ENCODE measurements at regions not wholly inside any gene's neighbourhood (a gene's known extent, or its start where the extent isn't known, plus 50 kb on each side); places are given as distances from the start of the nearest gene placed in this dataset.
A peak's percentile ranks its signal among the peaks of the same experiment; 100 is the strongest.

GRCh38 chr3:115518100-115518852, 105.0 kb upstream of the GAP43 start:
- DNase-seq (ENCODE audit: low read depth) = peak; percentile 87

- no peak for DNase-seq (ENCODE audit: low read depth)
These were observed 103.1 kb upstream of the GAP43 start for GRCh38 chr3:115520241-115520640.

- DNase-seq (ENCODE audit: low read depth) = no peak
These were observed 102.6 kb upstream of the GAP43 start for GRCh38 chr3:115520651-115521245.

- peak; percentile 50 for DNase-seq (ENCODE audit: low read depth)
These were observed 99.9 kb upstream of the GAP43 start for GRCh38 chr3:115523458-115523857.

GRCh38 chr3:115524549-115524948, 98.8 kb upstream of the GAP43 start:
- no peak for DNase-seq (ENCODE audit: low read depth)

- DNase-seq (ENCODE audit: low read depth) = no peak
These were observed 97.6 kb upstream of the GAP43 start for GRCh38 chr3:115525731-115526130.

- no peak for DNase-seq (ENCODE audit: low read depth)
These were observed 90.1 kb upstream of the GAP43 start for GRCh38 chr3:115533218-115533617.

GRCh38 chr3:115536171-115536570, 87.1 kb upstream of the GAP43 start:
- no peak for DNase-seq (ENCODE audit: low read depth)

- DNase-seq (ENCODE audit: low read depth) = no peak
These were observed 85.6 kb upstream of the GAP43 start for GRCh38 chr3:115537669-115538068.

GRCh38 chr3:115547207-115547606, 76.1 kb upstream of the GAP43 start:
- DNase-seq (ENCODE audit: low read depth) = no peak

- no peak for DNase-seq (ENCODE audit: low read depth)
These were observed 74.7 kb upstream of the GAP43 start for GRCh38 chr3:115548611-115549010.

- DNase-seq (ENCODE audit: low read depth) = peak; percentile 4
These were observed 74.2 kb upstream of the GAP43 start for GRCh38 chr3:115549071-115549470.

- no peak for DNase-seq (ENCODE audit: low read depth)
These were observed 73.0 kb upstream of the GAP43 start for GRCh38 chr3:115550285-115550761.

- no peak for DNase-seq (ENCODE audit: low read depth)
These were observed 72.3 kb upstream of the GAP43 start for GRCh38 chr3:115551016-115551415.

- DNase-seq (ENCODE audit: low read depth) = no peak
These were observed 71.3 kb upstream of the GAP43 start for GRCh38 chr3:115552007-115552406.

GRCh38 chr3:115553796-115554486, 69.4 kb upstream of the GAP43 start:
- DNase-seq (ENCODE audit: low read depth) = no peak

- no peak for DNase-seq (ENCODE audit: low read depth)
These were observed 68.9 kb upstream of the GAP43 start for GRCh38 chr3:115554487-115554807.

GRCh38 chr3:115562636-115563267, 60.6 kb upstream of the GAP43 start:
- no peak for DNase-seq (ENCODE audit: low read depth)

GRCh38 chr3:115563984-115564383, 59.3 kb upstream of the GAP43 start:
- no peak for DNase-seq (ENCODE audit: low read depth)

- no peak for DNase-seq (ENCODE audit: low read depth)
These were observed 51.9 kb upstream of the GAP43 start for GRCh38 chr3:115571413-115571812.
